ENCODE measurements at regions not wholly inside any gene's neighbourhood (a gene's known extent, or its start where the extent isn't known, plus 50 kb on each side); places are given as distances from the start of the nearest gene placed in this dataset.

DNA sequence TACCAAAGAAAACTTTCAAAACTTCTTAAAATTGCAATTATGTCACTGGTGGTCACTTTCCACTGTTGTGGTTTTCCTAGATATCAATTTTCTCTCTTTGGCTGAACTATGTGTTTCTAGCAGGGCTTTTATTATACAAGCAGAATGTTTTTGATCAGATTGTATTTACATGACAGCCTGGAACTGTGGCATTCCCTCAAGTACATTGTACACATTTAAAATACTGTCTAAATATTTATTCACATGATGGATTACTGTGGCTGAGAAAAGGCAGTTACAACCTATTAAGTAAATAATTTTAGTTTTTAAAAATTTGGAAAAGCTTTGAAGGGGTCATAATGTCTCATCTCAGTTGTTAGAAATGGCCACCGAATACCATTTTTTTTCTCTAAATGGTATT lies 231.9 kb upstream of the PPP1R3A start:
- TF ChIP-seq, protein P1, sequence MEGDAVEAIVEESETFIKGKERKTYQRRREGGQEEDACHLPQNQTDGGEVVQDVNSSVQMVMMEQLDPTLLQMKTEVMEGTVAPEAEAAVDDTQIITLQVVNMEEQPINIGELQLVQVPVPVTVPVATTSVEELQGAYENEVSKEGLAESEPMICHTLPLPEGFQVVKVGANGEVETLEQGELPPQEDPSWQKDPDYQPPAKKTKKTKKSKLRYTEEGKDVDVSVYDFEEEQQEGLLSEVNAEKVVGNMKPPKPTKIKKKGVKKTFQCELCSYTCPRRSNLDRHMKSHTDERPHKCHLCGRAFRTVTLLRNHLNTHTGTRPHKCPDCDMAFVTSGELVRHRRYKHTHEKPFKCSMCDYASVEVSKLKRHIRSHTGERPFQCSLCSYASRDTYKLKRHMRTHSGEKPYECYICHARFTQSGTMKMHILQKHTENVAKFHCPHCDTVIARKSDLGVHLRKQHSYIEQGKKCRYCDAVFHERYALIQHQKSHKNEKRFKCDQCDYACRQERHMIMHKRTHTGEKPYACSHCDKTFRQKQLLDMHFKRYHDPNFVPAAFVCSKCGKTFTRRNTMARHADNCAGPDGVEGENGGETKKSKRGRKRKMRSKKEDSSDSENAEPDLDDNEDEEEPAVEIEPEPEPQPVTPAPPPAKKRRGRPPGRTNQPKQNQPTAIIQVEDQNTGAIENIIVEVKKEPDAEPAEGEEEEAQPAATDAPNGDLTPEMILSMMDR (IDR thresholded peaks at IDR 0.05) = no peak
- TF ChIP-seq EZH2phosphoT487 (IDR thresholded peaks at IDR 0.05) = no peak

Measured in neural progenitor cell (in vitro differentiated cells).